ENCODE measurements at regions not wholly inside any gene's neighbourhood (a gene's known extent, or its start where the extent isn't known, plus 50 kb on each side); places are given as distances from the start of the nearest gene placed in this dataset.

- Mint-ChIP-seq H3K27me3 (peaks cover 16% of the 10 kb centered on the region), H3K4me1 (no peaks in the 10 kb centered on the region), H3K4me3 (no peak overlapping the region), H3K27ac (no peak overlapping the region), H3K36me3 (ENCODE audit: low read depth) (no peaks in the 10 kb centered on the region), H3K9me3 (no peaks in the 10 kb centered on the region)
- DNase-seq (no peak), ATAC-seq (no peak)
Measured at GRCh38 chr13:111652676-111653075, 332.2 kb downstream of the TEX29 start.

- no peak for DNase-seq
- no peaks in the 10 kb centered on the region for H3K36me3 Mint-ChIP-seq (ENCODE audit: low read depth)
- H3K27ac Mint-ChIP-seq: no peak overlapping the region
- no peak for ATAC-seq
- no peaks in the 10 kb centered on the region for H3K9me3 Mint-ChIP-seq
- H3K27me3 Mint-ChIP-seq: peaks cover 16% of the 10 kb centered on the region
- no peaks in the 10 kb centered on the region for H3K4me1 Mint-ChIP-seq
- no peak overlapping the region for H3K4me3 Mint-ChIP-seq
Measured at GRCh38 chr13:111654531-111654930, 334.1 kb downstream of the TEX29 start.

GRCh38 chr13:111656439-111656838 is 336.0 kb downstream of the TEX29 start:
- ATAC-seq (no peak), DNase-seq (no peak)
- Mint-ChIP-seq H3K9me3 (no peaks in the 10 kb centered on the region), H3K4me1 (no peaks in the 10 kb centered on the region), H3K36me3 (ENCODE audit: low read depth) (no peaks in the 10 kb centered on the region), H3K4me3 (no peak overlapping the region), H3K27me3 (peaks cover 10% of the 10 kb centered on the region), H3K27ac (no peak overlapping the region)

- no peaks in the 10 kb centered on the region for H3K4me1 Mint-ChIP-seq
- H3K36me3 Mint-ChIP-seq (ENCODE audit: low read depth): no peaks in the 10 kb centered on the region
- no peaks in the 10 kb centered on the region for H3K9me3 Mint-ChIP-seq
- no peak for ATAC-seq
- no peak overlapping the region for H3K4me3 Mint-ChIP-seq
- no peak overlapping the region for H3K27ac Mint-ChIP-seq
- DNase-seq: no peak
- H3K27me3 Mint-ChIP-seq: peaks cover 10% of the 10 kb centered on the region
Measured at GRCh38 chr13:111657013-111657412, 336.6 kb downstream of the TEX29 start.

- ATAC-seq (no peak), DNase-seq (no peak)
- H3K4me1 Mint-ChIP-seq: no peaks in the 10 kb centered on the region
- H3K36me3 Mint-ChIP-seq (ENCODE audit: low read depth): no peaks in the 10 kb centered on the region
- no peaks in the 10 kb centered on the region for H3K9me3 Mint-ChIP-seq
- no peak overlapping the region for H3K27ac Mint-ChIP-seq
- H3K27me3 Mint-ChIP-seq: peaks cover 6% of the 10 kb centered on the region
- no peak overlapping the region for H3K4me3 Mint-ChIP-seq
Measured at GRCh38 chr13:111658145-111659100, 338.0 kb downstream of the TEX29 start.

- no peaks in the 10 kb centered on the region for H3K9me3 Mint-ChIP-seq
- no peaks in the 10 kb centered on the region for H3K4me1 Mint-ChIP-seq
- H3K36me3 Mint-ChIP-seq (ENCODE audit: low read depth): no peaks in the 10 kb centered on the region
- peaks cover 2% of the 10 kb centered on the region for H3K27me3 Mint-ChIP-seq
- ATAC-seq (no peak), DNase-seq (no peak)
- H3K4me3 Mint-ChIP-seq: no peak overlapping the region
- H3K27ac Mint-ChIP-seq: no peak overlapping the region
Measured at GRCh38 chr13:111659219-111659775, 338.9 kb downstream of the TEX29 start.

- Mint-ChIP-seq H3K36me3 (ENCODE audit: low read depth) (no peaks in the 10 kb centered on the region), H3K27me3 (peaks cover 2% of the 10 kb centered on the region), H3K4me3 (no peak overlapping the region), H3K4me1 (no peaks in the 10 kb centered on the region), H3K27ac (no peak overlapping the region), H3K9me3 (no peaks in the 10 kb centered on the region)
- ATAC-seq: no peak
- DNase-seq: no peak
Measured at GRCh38 chr13:111659842-111660241, 339.4 kb downstream of the TEX29 start.

GRCh38 chr13:111661052-111661451 is 340.6 kb downstream of the TEX29 start:
- Mint-ChIP-seq H3K4me1 (no peaks in the 10 kb centered on the region), H3K4me3 (no peak overlapping the region), H3K27ac (no peak overlapping the region), H3K27me3 (peaks cover 2% of the 10 kb centered on the region), H3K9me3 (no peaks in the 10 kb centered on the region), H3K36me3 (ENCODE audit: low read depth) (no peaks in the 10 kb centered on the region)
- ATAC-seq (no peak), DNase-seq (no peak)

GRCh38 chr13:111661776-111662175 is 341.3 kb downstream of the TEX29 start:
- H3K4me3 Mint-ChIP-seq: no peak overlapping the region
- no peaks in the 10 kb centered on the region for H3K9me3 Mint-ChIP-seq
- DNase-seq (no peak), ATAC-seq (no peak)
- H3K27me3 Mint-ChIP-seq: peaks cover 2% of the 10 kb centered on the region
- no peak overlapping the region for H3K27ac Mint-ChIP-seq
- H3K36me3 Mint-ChIP-seq (ENCODE audit: low read depth): no peaks in the 10 kb centered on the region
- H3K4me1 Mint-ChIP-seq: no peaks in the 10 kb centered on the region

- no peak for ATAC-seq
- Mint-ChIP-seq H3K36me3 (ENCODE audit: low read depth) (no peaks in the 10 kb centered on the region), H3K27ac (no peak overlapping the region), H3K27me3 (no peaks in the 10 kb centered on the region), H3K4me1 (no peaks in the 10 kb centered on the region), H3K9me3 (no peaks in the 10 kb centered on the region), H3K4me3 (no peak overlapping the region)
- DNase-seq: no peak
Measured at GRCh38 chr13:111662451-111662850, 342.0 kb downstream of the TEX29 start.

- Mint-ChIP-seq H3K27ac (no peak overlapping the region), H3K36me3 (ENCODE audit: low read depth) (no peaks in the 10 kb centered on the region), H3K4me1 (no peaks in the 10 kb centered on the region), H3K27me3 (no peaks in the 10 kb centered on the region), H3K4me3 (no peak overlapping the region), H3K9me3 (no peaks in the 10 kb centered on the region)
- no peak for DNase-seq
- ATAC-seq: no peak
Measured at GRCh38 chr13:111662895-111663294, 342.5 kb downstream of the TEX29 start.

GRCh38 chr13:111663505-111663904 is 343.1 kb downstream of the TEX29 start:
- Mint-ChIP-seq H3K4me3 (no peak overlapping the region), H3K9me3 (no peaks in the 10 kb centered on the region), H3K4me1 (no peaks in the 10 kb centered on the region), H3K27ac (no peak overlapping the region), H3K27me3 (no peaks in the 10 kb centered on the region), H3K36me3 (ENCODE audit: low read depth) (no peaks in the 10 kb centered on the region)
- DNase-seq: no peak
- ATAC-seq: no peak

GRCh38 chr13:111663953-111664421 is 343.5 kb downstream of the TEX29 start:
- H3K27ac Mint-ChIP-seq: no peak overlapping the region
- no peak for DNase-seq
- H3K36me3 Mint-ChIP-seq (ENCODE audit: low read depth): no peaks in the 10 kb centered on the region
- no peaks in the 10 kb centered on the region for H3K27me3 Mint-ChIP-seq
- no peak for ATAC-seq
- H3K4me1 Mint-ChIP-seq: no peaks in the 10 kb centered on the region
- H3K9me3 Mint-ChIP-seq: no peaks in the 10 kb centered on the region
- H3K4me3 Mint-ChIP-seq: no peak overlapping the region

GRCh38 chr13:111664696-111665095 is 344.3 kb downstream of the TEX29 start:
- Mint-ChIP-seq H3K4me1 (no peaks in the 10 kb centered on the region), H3K4me3 (no peak overlapping the region), H3K9me3 (no peaks in the 10 kb centered on the region), H3K27me3 (no peaks in the 10 kb centered on the region), H3K36me3 (ENCODE audit: low read depth) (no peaks in the 10 kb centered on the region), H3K27ac (no peak overlapping the region)
- DNase-seq: no peak
- no peak for ATAC-seq

GRCh38 chr13:111665691-111666095 is 345.3 kb downstream of the TEX29 start:
- no peak for DNase-seq
- Mint-ChIP-seq H3K27me3 (no peaks in the 10 kb centered on the region), H3K9me3 (no peaks in the 10 kb centered on the region), H3K36me3 (ENCODE audit: low read depth) (no peaks in the 10 kb centered on the region), H3K4me3 (no peak overlapping the region), H3K27ac (no peak overlapping the region), H3K4me1 (no peaks in the 10 kb centered on the region)
- no peak for ATAC-seq

All from activated naive CD8-positive, alpha-beta T cell treated with anti-CD3 and anti-CD28 coated beads, Interleukin-2, amount 50 U/mL, for 24 hours (primary cell).